Stomach (tissue), 8 donors: ENCODE measurements at regions not wholly inside any gene's neighbourhood (a gene's known extent, or its start where the extent isn't known, plus 50 kb on each side); places are given as distances from the start of the nearest gene placed in this dataset.

ENCODE experiments used
- DNase-seq, 2 donors: peaks; one replicate each; pipeline versions ENCODE4 v3.0.0 to v3.0.0-alpha.2; 2013 to 2019
- H3K27ac ChIP-seq, 5 donors: fragments of 200-600 bp in 4 of 5; sonication (generic) in 4 of 5; one replicate each; pipeline ENCODE4 v1.5.1; 2013 to 2019; ENCODE audit warnings: mild to moderate bottlenecking in 1 of 5, moderate library complexity in 1 of 5
- H3K27me3 ChIP-seq, 3 donors: fragments of 200-600 bp; sonication (generic); one replicate each; pipeline ENCODE4 v1.5.1; 2017 to 2019; ENCODE audit warnings: mixed run types in 1 of 3
- H3K36me3 ChIP-seq, 4 donors: fragments of 200-600 bp; sonication (generic); 1 replicate in 3 of 4; 2 replicates in 1 of 4; pipeline ENCODE4 v1.5.1; 2016 to 2019
- H3K4me1 ChIP-seq, 4 donors: fragments of 200-600 bp; sonication (generic); one replicate each; pipeline ENCODE4 v1.5.1; 2016 to 2019
- H3K4me3 ChIP-seq, 4 donors: fragments of 200-600 bp; sonication (generic) in 3 of 4; one replicate each; pipeline ENCODE4 v1.5.1; 2016 to 2019; ENCODE audit warnings: mild to moderate bottlenecking in 1 of 4
- H3K9me3 ChIP-seq, 4 donors: fragments of 200-600 bp; sonication (generic); one replicate each; pipeline ENCODE4 v1.5.1; 2016 to 2019
- EP300 ChIP-seq: sonication (generic); formaldehyde crosslinking; IDR thresholded peaks from one replicate; pipeline ENCODE4 v1.6.1; 2017; ENCODE audit warnings: antibody characterized with exemption
- POLR2A ChIP-seq, 4 donors: fragments of 450-650 bp; IDR thresholded peaks; one replicate each; pipeline ENCODE4 v1.6.1; 2016; ENCODE audit warnings: antibody characterized with exemption in 4 of 4, control low read depth in 2 of 4, mild to moderate bottlenecking in 1 of 4, moderate library complexity in 1 of 4
- POLR2AphosphoS5 ChIP-seq, 3 donors: sonication (generic); formaldehyde crosslinking; IDR thresholded peaks; one replicate each; pipeline ENCODE4 v1.6.1; 2016; ENCODE audit warnings: antibody characterized with exemption in 3 of 3
- WGBS, 5 donors: extraction: QIAGEN DNeasy Blood & Tissue Kit in 3 of 5; methylation state at CpG; one replicate each; pipeline versions ENCODE4 v1.1.5 to v1.1.7; 2013 to 2018; 5-methylcytosine and 5-hydroxymethylcytosine counted together
- intact Hi-C: fragments of 100-400 bp; cut with DNase I; formaldehyde crosslinking; loops from one replicate; pipeline ENCODE4 v1.15.1; 2023; ENCODE audit warnings: low total_unique reads
- TF ChIP-seq, protein P1 (sequence below), 7 experiments: fragments of 450-650 bp in 4 of 7; fragments of 200-600 bp in 3 of 7; sonication (generic) in 3 of 7; IDR thresholded peaks; one replicate each; pipeline ENCODE4 v1.5.1; 2016 to 2019; ENCODE audit warnings: antibody characterized with exemption in 7 of 7, control low read depth in 2 of 7, mild to moderate bottlenecking in 1 of 7
- donor health status: healthy with polysubstance abuse.
- donor health status: Bipolar disorder and iron deficiency.
- donor health status: healthy.

DNA sequence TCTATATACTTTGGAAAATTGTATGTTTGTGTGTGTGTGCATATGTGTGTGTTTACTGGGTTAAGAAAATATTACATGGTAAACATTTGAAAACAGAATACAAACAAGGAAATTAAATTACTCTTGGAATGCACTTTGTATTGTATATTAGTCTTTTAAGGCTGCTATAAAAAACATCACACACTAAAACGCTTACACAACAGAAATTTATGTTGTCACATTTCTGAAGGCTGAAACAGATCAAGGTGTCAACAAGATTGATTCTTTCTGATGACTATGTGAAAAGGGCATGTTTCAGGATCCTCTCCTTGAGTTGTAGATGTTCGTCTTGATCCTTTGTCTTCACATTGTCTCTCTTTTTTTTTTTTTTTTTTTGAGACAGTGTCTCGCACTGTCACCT lies 149.1 kb upstream of the CNTN5 start:
- WGBS, 5 donors = 83 to 93% (median 90%) methylated on average over 3 of the region's 3 CpGs
- no peaks in the 10 kb centered on the region for H3K36me3 ChIP-seq
- intact Hi-C loops = no loop called here

DNA sequence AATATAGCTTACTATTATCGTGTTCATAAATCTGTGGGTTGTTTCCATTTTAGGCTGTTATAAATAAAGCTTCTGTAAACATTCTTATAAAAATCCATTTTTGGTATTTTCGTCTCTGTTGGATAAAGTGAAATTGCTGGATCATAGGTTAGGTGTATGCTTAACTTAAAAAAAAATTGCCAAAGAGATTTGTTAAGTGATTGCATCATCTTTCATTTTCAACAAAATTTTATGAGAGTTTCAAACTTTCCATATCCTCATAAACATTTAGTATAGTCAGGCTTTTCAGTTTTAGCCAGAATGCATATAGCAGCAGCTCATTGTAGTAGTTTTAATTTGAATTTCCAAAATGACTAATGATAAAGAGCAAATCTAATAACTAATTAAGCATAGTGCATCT lies 146.7 kb upstream of the CNTN5 start:
- no peaks in the 10 kb centered on the region for H3K4me1 ChIP-seq

More for the DNA sequence above, 149.1 kb upstream of the CNTN5 start:
- Histone ChIP-seq H3K4me1 (no peaks in the 10 kb centered on the region), H3K27ac (no peak overlapping the region), H3K9me3 (peaks cover 0 to 6% (median 0%) of the 10 kb centered on the region in 4 donors), H3K4me3 (no peak overlapping the region), H3K27me3 (no peaks in the 10 kb centered on the region)
- TF ChIP-seq EP300 (no peak), POLR2A (IDR thresholded peaks at IDR 0.05) (no peak), POLR2AphosphoS5 (IDR thresholded peaks at IDR 0.05) (no peak)
- TF ChIP-seq, protein P1, sequence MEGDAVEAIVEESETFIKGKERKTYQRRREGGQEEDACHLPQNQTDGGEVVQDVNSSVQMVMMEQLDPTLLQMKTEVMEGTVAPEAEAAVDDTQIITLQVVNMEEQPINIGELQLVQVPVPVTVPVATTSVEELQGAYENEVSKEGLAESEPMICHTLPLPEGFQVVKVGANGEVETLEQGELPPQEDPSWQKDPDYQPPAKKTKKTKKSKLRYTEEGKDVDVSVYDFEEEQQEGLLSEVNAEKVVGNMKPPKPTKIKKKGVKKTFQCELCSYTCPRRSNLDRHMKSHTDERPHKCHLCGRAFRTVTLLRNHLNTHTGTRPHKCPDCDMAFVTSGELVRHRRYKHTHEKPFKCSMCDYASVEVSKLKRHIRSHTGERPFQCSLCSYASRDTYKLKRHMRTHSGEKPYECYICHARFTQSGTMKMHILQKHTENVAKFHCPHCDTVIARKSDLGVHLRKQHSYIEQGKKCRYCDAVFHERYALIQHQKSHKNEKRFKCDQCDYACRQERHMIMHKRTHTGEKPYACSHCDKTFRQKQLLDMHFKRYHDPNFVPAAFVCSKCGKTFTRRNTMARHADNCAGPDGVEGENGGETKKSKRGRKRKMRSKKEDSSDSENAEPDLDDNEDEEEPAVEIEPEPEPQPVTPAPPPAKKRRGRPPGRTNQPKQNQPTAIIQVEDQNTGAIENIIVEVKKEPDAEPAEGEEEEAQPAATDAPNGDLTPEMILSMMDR (IDR thresholded peaks at IDR 0.05) = no peak
- no peak for DNase-seq

DNA sequence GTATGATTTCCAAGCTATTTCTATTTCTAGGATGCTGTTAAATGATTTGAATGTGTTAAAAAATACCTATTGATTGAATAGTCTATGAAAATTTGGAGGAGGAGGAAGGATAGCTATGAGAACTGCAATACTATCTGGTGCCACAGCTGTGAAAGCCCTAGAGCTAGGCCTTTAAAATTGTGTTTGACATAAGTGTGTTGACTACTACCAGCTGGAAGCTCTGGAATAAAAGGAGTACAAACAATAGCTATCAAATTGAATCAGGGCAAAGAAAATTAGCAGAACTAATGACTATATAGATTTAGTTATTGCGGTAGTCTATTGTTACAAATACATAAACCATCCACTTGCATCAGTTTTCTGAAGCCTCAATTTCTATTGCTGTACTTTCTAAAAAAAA lies 124.8 kb upstream of the CNTN5 start:
- 64 to 78% (median 76%) methylated on average over 1 of the region's 1 CpG for WGBS, 5 donors

More for the DNA sequence above, 146.7 kb upstream of the CNTN5 start:
- H3K4me3 ChIP-seq = no peak overlapping the region
- WGBS, 5 donors = 44 to 85% (median 60%) methylated on average over 2 of the region's 2 CpGs
- no peak for DNase-seq
- intact Hi-C loops = no loop called here
- H3K9me3 ChIP-seq = peaks cover 0 to 6% (median 0%) of the 10 kb centered on the region in 4 donors
- H3K36me3 ChIP-seq = no peaks in the 10 kb centered on the region
- H3K27me3 ChIP-seq = no peaks in the 10 kb centered on the region
- no peak overlapping the region for H3K27ac ChIP-seq
- no peak for TF ChIP-seq POLR2A (IDR thresholded peaks at IDR 0.05)
- no peak for TF ChIP-seq POLR2AphosphoS5 (IDR thresholded peaks at IDR 0.05)
- TF ChIP-seq, protein P1 (IDR thresholded peaks at IDR 0.05) = no peak
- TF ChIP-seq EP300 = no peak

DNA sequence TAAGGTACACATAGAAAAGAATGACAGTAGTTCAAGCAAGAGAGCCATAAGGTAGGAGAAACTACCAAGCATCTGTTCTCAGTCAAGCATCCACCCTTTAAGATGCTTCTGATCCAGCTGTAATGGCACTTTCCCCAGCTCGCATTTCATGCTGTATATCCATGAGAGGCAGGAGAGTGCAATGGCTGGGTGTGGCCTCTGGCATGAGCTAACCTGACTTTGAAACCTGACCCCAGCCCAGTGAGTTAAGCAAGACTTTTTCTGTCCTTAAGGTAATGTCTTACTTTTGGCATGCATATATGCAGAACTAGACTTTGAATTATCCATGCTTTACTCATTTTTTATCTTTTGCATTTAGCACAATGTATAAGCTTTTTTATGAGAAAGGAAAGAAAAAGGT lies 79.8 kb upstream of the CNTN5 start:
- whole genome bisulfite sequencing, 5 donors = 28 to 60% (median 42%) methylated on average over 1 of the region's 1 CpG
- H3K36me3 ChIP-seq = no peaks in the 10 kb centered on the region

More for the DNA sequence above, 124.8 kb upstream of the CNTN5 start:
- intact Hi-C loops = no loop called here
- no peak overlapping the region for H3K4me3 ChIP-seq
- TF ChIP-seq POLR2A (IDR thresholded peaks at IDR 0.05) (no peak), POLR2AphosphoS5 (IDR thresholded peaks at IDR 0.05) (no peak)
- H3K36me3 ChIP-seq = no peaks in the 10 kb centered on the region
- peaks cover 0 to 21% (median 18%) of the 10 kb centered on the region in 4 donors for H3K9me3 ChIP-seq
- no peak overlapping the region for H3K27ac ChIP-seq
- H3K27me3 ChIP-seq = no peaks in the 10 kb centered on the region
- DNase-seq = no peak
- H3K4me1 ChIP-seq = no peaks in the 10 kb centered on the region

DNA sequence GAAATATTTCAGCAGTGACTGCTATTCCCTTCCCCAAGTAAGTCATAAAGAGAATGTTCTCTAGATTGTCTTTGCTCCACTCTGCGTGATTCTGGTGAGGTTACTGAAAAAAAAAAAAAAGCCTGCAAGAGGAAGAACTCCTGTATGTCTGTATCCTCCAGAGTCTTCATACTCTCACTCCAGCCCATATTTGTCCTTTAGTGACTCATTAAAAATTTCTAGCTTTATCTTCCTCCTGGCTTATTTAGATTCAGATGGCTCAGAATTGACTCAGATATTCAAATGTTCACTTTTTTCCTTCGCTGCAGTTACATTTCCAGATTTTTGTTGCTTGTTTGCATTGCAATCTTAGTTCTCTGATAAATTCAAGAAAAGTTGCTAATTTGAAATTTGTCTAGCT lies 76.3 kb upstream of the CNTN5 start:
- Histone ChIP-seq H3K4me1 (no peaks in the 10 kb centered on the region), H3K27ac (no peak overlapping the region), H3K4me3 (no peak overlapping the region), H3K36me3 (no peaks in the 10 kb centered on the region), H3K27me3 (no peaks in the 10 kb centered on the region), H3K9me3 (peaks cover 0 to 10% (median 0%) of the 10 kb centered on the region in 4 donors)
- WGBS, 5 donors = 67 to 91% (median 90%) methylated on average over 2 of the region's 2 CpGs
- intact Hi-C loops = no loop called here
- TF ChIP-seq, protein P1 (IDR thresholded peaks at IDR 0.05) = no peak
- no peak for TF ChIP-seq POLR2AphosphoS5 (IDR thresholded peaks at IDR 0.05)
- no peak for TF ChIP-seq EP300
- TF ChIP-seq POLR2A (IDR thresholded peaks at IDR 0.05) = no peak
- DNase-seq = no peak

More for the DNA sequence above, 79.8 kb upstream of the CNTN5 start:
- Histone ChIP-seq H3K4me1 (no peaks in the 10 kb centered on the region), H3K27me3 (no peaks in the 10 kb centered on the region), H3K9me3 (peaks cover 0 to 10% (median 0%) of the 10 kb centered on the region in 4 donors), H3K4me3 (no peak overlapping the region), H3K27ac (no peak overlapping the region)
- intact Hi-C loops = no loop called here
- no peak for TF ChIP-seq POLR2AphosphoS5 (IDR thresholded peaks at IDR 0.05)
- no peak for TF ChIP-seq POLR2A (IDR thresholded peaks at IDR 0.05)
- TF ChIP-seq, protein P1 (IDR thresholded peaks at IDR 0.05) = no peak
- TF ChIP-seq EP300 = no peak
- no peak for DNase-seq
